Umbilical cord (tissue), 1 donor: ENCODE measurements at regions not wholly inside any gene's neighbourhood (a gene's known extent, or its start where the extent isn't known, plus 50 kb on each side); places are given as distances from the start of the nearest gene placed in this dataset.
"Not testable (repeated sequence)": the region's sequence is repeated elsewhere in the genome, so short reads cannot be mapped to it uniquely, and the experiment has no call there.

ENCODE experiments used
- DNase-seq: peaks from one replicate; pipeline ENCODE4 v3.0.0-alpha.2; 2015; ENCODE audit warnings: low spot score

DNA sequence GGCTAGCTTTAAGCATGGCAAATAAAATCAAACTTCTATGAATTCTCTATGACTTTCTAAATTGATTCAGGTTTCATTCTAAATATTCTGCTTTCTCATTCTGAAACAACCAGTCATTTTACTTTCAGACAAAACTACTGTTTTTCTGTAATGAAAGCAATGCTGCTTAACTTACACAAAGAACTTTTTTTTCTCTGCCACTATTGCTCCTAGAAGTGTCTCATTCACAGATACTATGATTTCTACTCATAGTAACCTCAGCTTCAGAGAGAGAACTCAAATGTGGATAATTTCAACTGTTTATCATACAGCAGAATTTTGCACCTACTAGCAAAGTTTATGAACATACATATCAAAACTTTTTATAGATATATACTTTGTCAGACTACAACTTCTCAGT lies 724.6 kb downstream of the SLITRK5 start:
- no peak for DNase-seq

DNA sequence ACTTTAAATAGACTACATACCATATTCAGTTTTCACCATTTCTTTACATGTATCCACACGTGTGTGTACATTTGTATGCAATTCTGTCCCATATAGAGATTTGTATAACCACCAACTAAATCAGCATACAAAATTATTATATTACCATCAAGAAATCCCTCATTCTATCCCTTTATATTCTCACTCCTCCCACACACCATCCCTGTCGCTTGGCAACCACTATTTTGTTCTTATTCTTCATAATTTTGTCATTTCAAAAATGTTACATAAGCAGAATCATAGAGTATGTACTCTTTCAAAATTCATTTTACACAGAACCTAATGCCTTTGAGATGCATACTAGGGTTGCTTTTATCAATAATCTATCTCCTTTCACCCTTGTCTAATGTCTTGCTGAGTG lies 740.5 kb downstream of the SLITRK5 start:
- DNase-seq: no peak

- DNase-seq: no peak
These were observed 746.6 kb downstream of the SLITRK5 start for GRCh38 chr13:88417801-88418200.

DNA sequence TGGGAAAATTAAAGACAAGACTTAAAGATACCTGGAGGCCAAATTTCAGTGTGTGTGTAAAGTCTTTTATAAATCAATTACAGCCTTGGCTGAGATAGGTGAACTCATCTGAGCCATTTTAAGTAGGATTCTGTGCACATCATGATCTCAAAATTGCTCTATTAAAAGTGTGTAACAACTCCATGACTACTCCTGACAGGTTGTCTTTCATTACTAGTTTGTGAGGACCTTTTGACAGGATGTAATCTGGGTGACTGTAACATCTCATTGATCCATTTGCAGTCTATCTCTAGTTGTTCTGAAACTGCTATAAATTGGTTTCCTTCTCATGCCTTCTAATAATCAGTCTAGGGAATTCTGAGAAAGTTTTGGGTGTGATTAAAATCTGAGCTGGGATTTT lies 753.3 kb downstream of the SLITRK5 start:
- no peak for DNase-seq

DNA sequence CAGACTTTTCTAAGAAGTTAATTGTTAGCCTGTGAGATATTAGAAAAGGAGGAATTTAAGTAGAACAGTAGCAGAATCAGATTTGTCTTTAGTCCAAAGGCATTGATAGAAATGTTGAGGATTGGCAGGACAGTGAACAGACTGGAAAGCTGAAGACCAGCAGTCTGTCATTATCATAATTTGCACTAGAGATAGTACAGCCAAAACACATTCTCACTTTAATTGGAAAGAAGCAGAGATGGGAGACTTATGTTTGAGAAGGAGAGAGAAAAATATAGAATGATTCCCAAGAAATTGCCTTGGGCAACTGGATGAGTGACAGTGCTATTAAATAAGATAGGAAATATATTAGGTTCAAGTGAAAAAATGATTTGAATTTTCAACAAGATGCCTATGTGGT lies 755.5 kb downstream of the SLITRK5 start:
- no peak for DNase-seq

DNA sequence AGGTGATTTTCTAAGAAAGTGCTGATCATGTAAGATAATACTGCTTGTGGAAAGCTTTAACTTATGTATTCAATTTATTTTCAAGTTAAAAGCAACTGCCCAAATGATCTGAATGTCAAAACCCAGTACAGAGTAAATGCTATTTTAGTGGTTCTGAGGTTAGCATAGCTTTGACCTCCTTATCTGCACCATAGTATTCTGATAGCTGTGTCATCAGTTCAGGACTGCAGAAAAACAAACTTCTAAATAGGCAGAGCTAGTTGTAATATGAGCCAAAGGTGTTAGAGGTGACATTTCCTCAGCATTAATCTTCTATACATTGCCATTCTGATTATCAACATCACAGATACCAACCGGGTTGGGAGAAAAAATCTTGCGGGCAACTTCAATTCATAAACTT lies 758.7 kb downstream of the SLITRK5 start:
- no peak for DNase-seq

DNA sequence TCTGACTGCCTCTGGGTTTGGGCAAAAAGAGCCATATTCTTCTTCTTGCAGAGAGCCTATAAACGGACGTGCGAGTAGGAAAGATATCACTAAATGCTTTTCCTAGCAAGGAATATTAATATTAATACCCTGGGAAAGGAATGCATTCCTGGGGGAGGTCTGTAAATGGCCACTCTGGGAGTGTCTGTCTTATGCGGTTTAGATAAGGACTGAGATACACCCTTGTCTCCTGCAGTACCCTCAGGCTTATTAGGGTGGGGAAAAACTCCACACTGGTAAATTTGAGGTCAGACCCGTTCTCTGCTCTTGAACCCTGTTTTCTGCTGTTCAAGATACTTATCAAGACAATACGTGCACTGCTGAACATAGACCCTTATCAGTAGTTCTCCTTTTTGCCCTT lies 763.8 kb downstream of the SLITRK5 start:
- no peak for DNase-seq

- DNase-seq: no peak
These were observed 765.8 kb downstream of the SLITRK5 start for GRCh38 chr13:88436974-88437373.

GRCh38 chr13:88450515-88450914 lies 779.3 kb downstream of the SLITRK5 start:
- DNase-seq: no peak

GRCh38 chr13:88456151-88456550 lies 785.0 kb downstream of the SLITRK5 start:
- DNase-seq: peak; percentile 9

- DNase-seq: no peak
These were observed 788.2 kb downstream of the SLITRK5 start for GRCh38 chr13:88459331-88459730.

GRCh38 chr13:88461272-88462009 lies 790.3 kb downstream of the SLITRK5 start:
- DNase-seq: no peak

DNA sequence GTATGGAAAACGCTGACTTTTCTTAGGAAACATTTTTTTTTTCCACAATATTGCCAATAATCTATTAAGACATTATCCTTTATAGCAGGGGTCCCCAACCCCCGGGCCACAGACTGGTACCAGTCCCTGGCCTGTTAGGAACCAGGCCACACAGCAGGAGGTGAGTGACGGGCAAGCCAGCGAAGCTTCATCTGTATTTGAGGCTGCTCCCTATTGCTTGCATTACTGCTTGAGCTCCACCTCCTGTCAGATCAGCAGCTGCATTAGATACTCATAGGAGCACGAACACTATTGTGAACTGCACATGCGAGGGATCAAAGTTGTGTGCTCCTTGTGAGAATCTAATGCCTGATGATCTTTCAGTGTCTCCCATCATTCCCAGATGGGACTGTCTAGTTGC lies 793.7 kb downstream of the SLITRK5 start:
- no peak for DNase-seq

GRCh38 chr13:88472316-88472715 lies 801.1 kb downstream of the SLITRK5 start:
- DNase-seq: no peak

DNA sequence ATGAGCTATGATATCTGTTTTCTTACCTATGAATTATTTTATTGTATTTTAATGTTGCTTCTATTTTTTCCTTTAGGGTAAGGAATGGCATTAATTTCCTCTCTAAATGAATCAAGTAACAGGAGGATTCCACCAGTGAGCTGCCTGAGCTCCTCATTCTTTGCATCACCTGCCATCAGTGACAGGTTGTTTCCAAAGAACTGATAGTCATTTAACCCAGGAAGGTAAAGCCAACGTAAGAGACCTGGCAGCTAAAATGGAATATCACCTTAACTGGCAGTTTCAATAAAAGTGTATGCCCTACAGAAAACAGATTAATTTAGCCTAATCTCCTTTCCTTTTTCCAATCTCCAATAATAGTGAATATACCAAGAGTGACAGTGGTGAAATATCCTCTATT lies 812.0 kb downstream of the SLITRK5 start:
- no peak for DNase-seq

- DNase-seq: no peak
These were observed 836.7 kb downstream of the SLITRK5 start for GRCh38 chr13:88507909-88508308.

- not testable (repeated sequence) for DNase-seq
These were observed 841.8 kb downstream of the SLITRK5 start for GRCh38 chr13:88512993-88513392.

DNA sequence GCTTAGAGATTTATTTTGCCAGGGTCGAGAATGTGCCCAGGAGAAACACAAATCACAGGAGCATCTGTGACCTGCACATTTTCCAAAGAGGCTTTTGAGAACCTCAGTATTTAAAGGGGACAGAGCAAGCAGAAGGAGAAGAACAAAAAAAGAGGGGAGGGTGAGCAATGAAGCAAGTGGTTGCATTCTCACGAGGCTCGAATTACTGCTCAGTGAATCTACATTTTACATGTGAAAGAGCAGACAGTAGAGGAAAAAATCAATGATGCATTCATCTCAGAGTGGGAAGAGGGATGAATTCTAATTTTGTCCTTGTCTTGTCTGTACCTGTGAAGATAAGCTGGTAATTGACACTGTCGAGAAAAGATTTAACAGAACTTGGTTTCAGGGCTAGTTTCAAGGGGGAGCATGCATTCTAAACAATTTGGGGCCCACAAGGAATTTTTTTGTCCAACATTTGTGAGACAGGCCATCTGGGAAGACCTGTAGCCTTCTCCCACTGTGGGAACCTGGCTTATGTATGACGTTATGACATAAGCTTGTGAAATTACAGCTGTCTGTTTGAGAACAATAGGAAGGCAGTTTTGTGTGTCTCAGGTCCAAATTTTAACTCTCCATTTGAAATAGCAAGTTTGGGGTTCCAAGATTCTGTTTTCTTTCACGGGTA lies 855.1 kb downstream of the SLITRK5 start:
- no peak for DNase-seq

GRCh38 chr13:88526853-88527215 lies 855.7 kb downstream of the SLITRK5 start:
- peak; percentile 5 for DNase-seq

DNA sequence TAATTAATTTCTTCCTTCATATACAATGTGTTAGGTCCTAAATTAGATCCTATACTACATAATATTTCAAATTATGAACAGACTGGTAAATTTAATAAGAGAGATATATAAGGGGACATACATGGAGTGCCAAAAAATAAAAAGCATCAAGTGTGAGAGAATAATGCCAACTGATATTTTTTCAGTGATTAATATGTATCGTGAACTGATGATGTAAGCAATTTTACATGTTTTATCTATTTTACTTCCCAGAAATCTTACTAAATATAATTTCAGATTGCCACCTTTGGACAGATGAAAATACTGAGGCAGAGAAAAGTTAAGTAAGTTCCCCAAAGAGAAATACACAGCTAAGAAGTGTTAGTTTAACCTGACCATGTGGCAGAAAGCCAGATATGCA lies 870.8 kb downstream of the SLITRK5 start:
- DNase-seq: no peak

DNA sequence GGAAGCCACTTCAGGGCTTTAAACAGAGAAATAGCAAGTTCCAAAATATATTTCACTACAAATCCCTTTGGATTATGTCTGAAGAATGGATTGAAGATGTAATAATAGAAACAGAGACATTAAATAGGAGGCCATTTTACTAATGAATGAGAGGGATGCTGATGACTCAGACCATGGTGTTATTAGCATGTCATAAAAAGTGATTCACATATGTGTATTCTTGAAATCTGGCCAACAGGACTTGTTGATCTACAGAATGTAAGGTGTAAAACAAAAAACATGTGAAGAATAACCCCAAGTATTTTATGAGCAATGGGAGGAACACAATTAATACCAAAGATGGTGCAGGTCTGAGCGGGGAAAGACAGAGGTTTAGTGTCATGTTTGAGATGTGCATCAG lies 873.7 kb downstream of the SLITRK5 start:
- DNase-seq: no peak

DNA sequence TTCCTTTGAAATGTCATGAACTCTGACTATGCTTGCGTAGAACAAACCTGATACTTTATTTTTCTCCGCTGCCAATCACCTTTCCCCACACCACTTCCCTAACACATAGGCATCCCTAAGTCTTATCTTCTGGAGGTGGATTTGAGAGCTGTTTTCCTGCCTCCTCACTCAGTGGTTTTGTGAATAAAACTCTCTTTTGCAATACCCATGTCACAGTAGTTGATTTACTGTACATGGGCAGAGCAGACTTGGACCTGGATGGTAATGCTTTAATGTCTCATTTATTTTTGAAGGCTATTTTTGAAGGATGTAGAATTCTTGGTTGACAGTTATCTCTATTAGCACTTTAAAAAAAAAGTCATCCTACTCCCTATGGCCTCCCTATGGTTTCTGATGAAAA lies 881.8 kb downstream of the SLITRK5 start:
- DNase-seq: no peak

GRCh38 chr13:88565566-88565965 lies 894.4 kb downstream of the SLITRK5 start:
- DNase-seq: peak; percentile 19

- DNase-seq: no peak
These were observed 914.7 kb downstream of the SLITRK5 start for GRCh38 chr13:88585861-88586260.
